H7 (cell line): ENCODE measurements at regions not wholly inside any gene's neighbourhood (a gene's known extent, or its start where the extent isn't known, plus 50 kb on each side); places are given as distances from the start of the nearest gene placed in this dataset.
A peak's percentile ranks its signal among the peaks of the same experiment; 100 is the strongest.

Experiments
- DNase-seq: peaks from one replicate; pipeline ENCODE4 v3.0.0; 2012
- H3K27me3 ChIP-seq: 2 replicates; pipeline ENCODE4 v1.6.0; 2011; ENCODE audit warnings: mild to moderate bottlenecking, low read length; ENCODE audit not compliant: control insufficient read depth, insufficient read depth
- H3K36me3 ChIP-seq: replicated peaks from 2 replicates; pipeline ENCODE4 v1.5.1; 2011; ENCODE audit warnings: low read length; ENCODE audit not compliant: control insufficient read depth, insufficient read depth
- H3K4me3 ChIP-seq: 2 replicates; pipeline ENCODE4 v1.5.1; 2011; ENCODE audit warnings: low read depth, mild to moderate bottlenecking, control low read depth, low read length, moderate library complexity; ENCODE audit not compliant: insufficient read depth

- Histone ChIP-seq H3K36me3 (no peaks in the 10 kb centered on the region), H3K4me3 (no peak overlapping the region), H3K27me3 (no peaks in the 10 kb centered on the region)
- DNase-seq = no peak
Measured at GRCh38 chr13:74336546-74336945, 202.3 kb upstream of the KLF12 start.

- Histone ChIP-seq H3K4me3 (no peak overlapping the region), H3K27me3 (no peaks in the 10 kb centered on the region), H3K36me3 (no peaks in the 10 kb centered on the region)
- DNase-seq = no peak
Measured at GRCh38 chr13:74335370-74335769, 201.2 kb upstream of the KLF12 start.

GRCh38 chr13:74329962-74330361, 195.8 kb upstream of the KLF12 start:
- H3K4me3 ChIP-seq = no peak overlapping the region
- no peak for DNase-seq
- no peaks in the 10 kb centered on the region for H3K27me3 ChIP-seq
- H3K36me3 ChIP-seq = no peaks in the 10 kb centered on the region

- no peak for DNase-seq
- Histone ChIP-seq H3K27me3 (no peaks in the 10 kb centered on the region), H3K4me3 (no peak overlapping the region), H3K36me3 (no peaks in the 10 kb centered on the region)
Measured at GRCh38 chr13:74325106-74325505, 190.9 kb upstream of the KLF12 start.

GRCh38 chr13:74324338-74324737, 190.1 kb upstream of the KLF12 start:
- Histone ChIP-seq H3K27me3 (no peaks in the 10 kb centered on the region), H3K4me3 (no peak overlapping the region), H3K36me3 (no peaks in the 10 kb centered on the region)
- DNase-seq = no peak

- no peak overlapping the region for H3K4me3 ChIP-seq
- no peaks in the 10 kb centered on the region for H3K36me3 ChIP-seq
- no peaks in the 10 kb centered on the region for H3K27me3 ChIP-seq
- DNase-seq = no peak
Measured at GRCh38 chr13:74322562-74322961, 188.4 kb upstream of the KLF12 start.

GRCh38 chr13:74320282-74320681, 186.1 kb upstream of the KLF12 start:
- no peaks in the 10 kb centered on the region for H3K27me3 ChIP-seq
- no peak overlapping the region for H3K4me3 ChIP-seq
- H3K36me3 ChIP-seq = no peaks in the 10 kb centered on the region
- DNase-seq = no peak

- Histone ChIP-seq H3K4me3 (no peak overlapping the region), H3K36me3 (no peaks in the 10 kb centered on the region), H3K27me3 (no peaks in the 10 kb centered on the region)
- no peak for DNase-seq
Measured at GRCh38 chr13:74316547-74316946, 182.3 kb upstream of the KLF12 start.

GRCh38 chr13:74306496-74306895, 172.3 kb upstream of the KLF12 start:
- no peak for DNase-seq
- H3K4me3 ChIP-seq = no peak overlapping the region
- no peaks in the 10 kb centered on the region for H3K36me3 ChIP-seq
- H3K27me3 ChIP-seq = no peaks in the 10 kb centered on the region

GRCh38 chr13:74305876-74306275, 171.7 kb upstream of the KLF12 start:
- no peak overlapping the region for H3K4me3 ChIP-seq
- H3K27me3 ChIP-seq = no peaks in the 10 kb centered on the region
- DNase-seq = no peak
- no peaks in the 10 kb centered on the region for H3K36me3 ChIP-seq

GRCh38 chr13:74301258-74301935, 167.2 kb upstream of the KLF12 start:
- H3K27me3 ChIP-seq = no peaks in the 10 kb centered on the region
- no peak overlapping the region for H3K4me3 ChIP-seq
- DNase-seq = no peak
- no peaks in the 10 kb centered on the region for H3K36me3 ChIP-seq

- H3K27me3 ChIP-seq = no peaks in the 10 kb centered on the region
- no peak overlapping the region for H3K4me3 ChIP-seq
- DNase-seq = no peak
- H3K36me3 ChIP-seq = no peaks in the 10 kb centered on the region
Measured at GRCh38 chr13:74300162-74300561, 166.0 kb upstream of the KLF12 start.

GRCh38 chr13:74299721-74300120, 165.5 kb upstream of the KLF12 start:
- no peaks in the 10 kb centered on the region for H3K27me3 ChIP-seq
- H3K36me3 ChIP-seq = no peaks in the 10 kb centered on the region
- no peak for DNase-seq
- no peak overlapping the region for H3K4me3 ChIP-seq

GRCh38 chr13:74298923-74299322, 164.7 kb upstream of the KLF12 start:
- H3K4me3 ChIP-seq = no peak overlapping the region
- H3K36me3 ChIP-seq = no peaks in the 10 kb centered on the region
- no peaks in the 10 kb centered on the region for H3K27me3 ChIP-seq
- no peak for DNase-seq

GRCh38 chr13:74289861-74290773, 155.9 kb upstream of the KLF12 start:
- peak; percentile 6 for DNase-seq

More at GRCh38 chr13:74289861-74290773, 155.9 kb upstream of the KLF12 start:
- no peaks in the 10 kb centered on the region for H3K27me3 ChIP-seq
- H3K36me3 ChIP-seq = no peaks in the 10 kb centered on the region
- H3K4me3 ChIP-seq = no peak overlapping the region
